Gastrocnemius medialis (tissue), 4 donors: ENCODE measurements at regions not wholly inside any gene's neighbourhood (a gene's known extent, or its start where the extent isn't known, plus 50 kb on each side); places are given as distances from the start of the nearest gene placed in this dataset.

Source experiments
- POLR2A ChIP-seq, 2 donors: fragments of 450-650 bp; IDR thresholded peaks; one replicate each; pipeline ENCODE4 v1.6.1; 2017; ENCODE audit warnings: antibody characterized with exemption in 2 of 2, mild to moderate bottlenecking in 2 of 2, moderate library complexity in 2 of 2
- TF ChIP-seq, protein P1 (sequence below), 5 experiments: fragments of 450-650 bp in 3 of 5; fragments of 200-600 bp in 2 of 5; sonication (generic) in 2 of 5; IDR thresholded peaks in 4 of 5; conservative IDR thresholded peaks in 1 of 5; 1 replicate in 4 of 5; 2 replicates in 1 of 5; pipeline ENCODE4 v1.5.1; 2016 to 2019; ENCODE audit warnings: antibody characterized with exemption in 5 of 5, mild to moderate bottlenecking in 3 of 5, moderate library complexity in 3 of 5

DNA sequence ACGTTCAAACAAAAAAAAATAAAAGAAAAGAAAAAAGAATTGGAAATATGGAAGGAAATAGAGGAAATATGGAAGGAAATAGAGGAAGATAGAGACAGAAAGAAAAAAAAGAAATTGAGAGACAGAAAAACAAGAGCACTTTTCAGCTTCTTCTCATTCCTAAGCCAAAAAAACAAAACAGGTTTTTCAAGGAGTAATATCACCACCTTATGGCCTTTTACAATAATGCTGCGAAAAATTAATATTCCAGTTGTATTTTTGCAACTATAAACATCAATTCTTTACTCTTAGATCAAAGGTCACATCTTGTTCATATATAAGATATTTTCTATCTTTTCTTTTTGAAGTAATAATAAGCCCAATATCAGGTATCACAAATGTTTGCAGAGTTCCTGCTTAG is 328.3 kb downstream of the FAT3 start:
- TF ChIP-seq, protein P1, sequence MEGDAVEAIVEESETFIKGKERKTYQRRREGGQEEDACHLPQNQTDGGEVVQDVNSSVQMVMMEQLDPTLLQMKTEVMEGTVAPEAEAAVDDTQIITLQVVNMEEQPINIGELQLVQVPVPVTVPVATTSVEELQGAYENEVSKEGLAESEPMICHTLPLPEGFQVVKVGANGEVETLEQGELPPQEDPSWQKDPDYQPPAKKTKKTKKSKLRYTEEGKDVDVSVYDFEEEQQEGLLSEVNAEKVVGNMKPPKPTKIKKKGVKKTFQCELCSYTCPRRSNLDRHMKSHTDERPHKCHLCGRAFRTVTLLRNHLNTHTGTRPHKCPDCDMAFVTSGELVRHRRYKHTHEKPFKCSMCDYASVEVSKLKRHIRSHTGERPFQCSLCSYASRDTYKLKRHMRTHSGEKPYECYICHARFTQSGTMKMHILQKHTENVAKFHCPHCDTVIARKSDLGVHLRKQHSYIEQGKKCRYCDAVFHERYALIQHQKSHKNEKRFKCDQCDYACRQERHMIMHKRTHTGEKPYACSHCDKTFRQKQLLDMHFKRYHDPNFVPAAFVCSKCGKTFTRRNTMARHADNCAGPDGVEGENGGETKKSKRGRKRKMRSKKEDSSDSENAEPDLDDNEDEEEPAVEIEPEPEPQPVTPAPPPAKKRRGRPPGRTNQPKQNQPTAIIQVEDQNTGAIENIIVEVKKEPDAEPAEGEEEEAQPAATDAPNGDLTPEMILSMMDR (IDR thresholded peaks at IDR 0.05 in 4 of 5, conservative IDR thresholded peaks at IDR 0.05 in 1 of 5): no peak
- TF ChIP-seq POLR2A (IDR thresholded peaks at IDR 0.05): no peak
